ENCODE measurements at regions not wholly inside any gene's neighbourhood (a gene's known extent, or its start where the extent isn't known, plus 50 kb on each side); places are given as distances from the start of the nearest gene placed in this dataset.

DNA sequence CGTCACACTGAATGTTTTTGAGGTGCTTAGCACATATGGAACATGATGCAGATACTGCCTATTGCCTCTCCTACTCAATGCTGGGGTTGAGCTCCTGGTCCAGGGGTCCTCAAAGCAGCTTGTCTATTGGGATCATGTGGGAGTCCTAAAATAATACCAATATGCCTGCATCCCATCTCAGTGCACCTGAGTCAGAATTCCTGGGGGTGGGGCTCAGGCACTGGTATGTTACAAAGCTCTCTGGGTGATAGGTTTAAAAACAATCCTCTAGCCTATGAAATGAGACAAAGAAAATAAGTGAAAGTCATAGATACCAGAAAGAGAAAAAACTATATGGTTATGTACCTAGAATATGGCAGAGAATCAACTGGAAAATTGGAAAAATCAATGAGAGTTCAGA lies 156.6 kb upstream of the NLRP1 start:
- H3K9me3 ChIP-seq: no peaks in the 10 kb centered on the region
- no peaks in the 10 kb centered on the region for H3K27me3 ChIP-seq (ENCODE audit: low read depth)
- DNase-seq (ENCODE audit: low spot score in 2 of 2): no peak
- no peaks in the 10 kb centered on the region for H3K36me3 ChIP-seq (replicated peaks)
- in situ Hi-C loops (cut with MboI; ENCODE audit: low sequenced_read_pairs): no loop called here
- no peaks in the 10 kb centered on the region for H3K4me1 ChIP-seq
- no peak overlapping the region for H3K4me3 ChIP-seq

DNA sequence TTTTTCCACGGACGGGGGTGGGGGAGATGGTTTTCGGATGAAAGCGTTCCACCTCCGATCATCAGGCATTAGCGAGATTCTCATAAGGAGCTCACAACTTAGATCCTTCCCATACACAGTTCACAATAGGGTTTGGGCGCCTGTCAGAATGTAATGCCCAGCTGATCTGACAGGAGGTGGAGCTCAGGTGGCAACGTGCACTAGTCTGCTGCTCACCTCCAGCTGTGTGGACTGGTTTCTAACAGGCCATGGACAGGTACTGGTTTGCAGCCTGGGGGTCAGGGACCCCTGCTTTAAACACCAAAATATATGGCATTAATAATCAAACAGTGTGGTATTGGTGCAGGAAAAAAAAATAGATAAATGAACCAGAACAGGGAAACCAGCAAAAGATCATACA lies 157.5 kb upstream of the NLRP1 start:
- no peaks in the 10 kb centered on the region for H3K27me3 ChIP-seq (ENCODE audit: low read depth)
- no peak for DNase-seq (ENCODE audit: low spot score in 2 of 2)
- no peaks in the 10 kb centered on the region for H3K9me3 ChIP-seq
- H3K36me3 ChIP-seq (replicated peaks): no peaks in the 10 kb centered on the region
- in situ Hi-C loops (cut with MboI; ENCODE audit: low sequenced_read_pairs): no loop called here
- no peaks in the 10 kb centered on the region for H3K4me1 ChIP-seq
- H3K4me3 ChIP-seq: no peak overlapping the region

DNA sequence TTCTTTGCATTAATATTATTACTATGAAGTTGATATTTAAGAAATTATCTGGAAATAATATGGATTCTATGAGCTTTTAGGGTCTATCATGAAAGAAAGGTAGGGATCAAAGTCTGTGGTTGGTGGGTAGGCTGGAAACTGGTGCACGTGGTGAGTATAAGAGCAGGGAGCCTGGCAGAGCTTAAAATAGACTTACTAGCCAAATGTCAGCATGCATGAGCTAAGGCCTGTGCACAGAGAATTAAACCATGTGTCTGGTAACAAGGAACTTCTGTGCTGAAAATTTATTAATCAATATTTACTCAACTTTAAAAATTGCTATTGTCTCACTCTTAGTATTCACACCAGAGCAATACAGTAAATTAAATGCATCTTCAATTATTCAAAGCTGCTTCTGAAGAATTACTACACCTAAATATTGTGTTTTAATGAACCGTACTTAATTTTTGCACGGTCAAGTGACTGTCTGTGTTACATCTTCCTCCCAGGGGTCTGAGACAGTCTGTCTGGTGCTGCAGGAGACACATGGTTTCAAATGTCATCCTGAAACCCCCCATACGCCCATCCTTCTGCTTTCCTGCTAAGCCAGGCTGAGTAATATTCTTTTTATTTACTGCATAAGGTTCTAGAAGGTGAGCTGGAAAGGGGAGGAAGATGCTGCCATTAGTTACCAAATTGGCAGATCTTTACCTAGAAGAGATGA lies 161.0 kb upstream of the NLRP1 start:
- no peak for DNase-seq (ENCODE audit: low spot score in 2 of 2)
- no peaks in the 10 kb centered on the region for H3K9me3 ChIP-seq
- in situ Hi-C loops (cut with MboI; ENCODE audit: low sequenced_read_pairs): no loop called here
- no peak overlapping the region for H3K4me3 ChIP-seq
- no peaks in the 10 kb centered on the region for H3K4me1 ChIP-seq
- H3K27me3 ChIP-seq (ENCODE audit: low read depth): no peaks in the 10 kb centered on the region
- no peaks in the 10 kb centered on the region for H3K36me3 ChIP-seq (replicated peaks)

DNA sequence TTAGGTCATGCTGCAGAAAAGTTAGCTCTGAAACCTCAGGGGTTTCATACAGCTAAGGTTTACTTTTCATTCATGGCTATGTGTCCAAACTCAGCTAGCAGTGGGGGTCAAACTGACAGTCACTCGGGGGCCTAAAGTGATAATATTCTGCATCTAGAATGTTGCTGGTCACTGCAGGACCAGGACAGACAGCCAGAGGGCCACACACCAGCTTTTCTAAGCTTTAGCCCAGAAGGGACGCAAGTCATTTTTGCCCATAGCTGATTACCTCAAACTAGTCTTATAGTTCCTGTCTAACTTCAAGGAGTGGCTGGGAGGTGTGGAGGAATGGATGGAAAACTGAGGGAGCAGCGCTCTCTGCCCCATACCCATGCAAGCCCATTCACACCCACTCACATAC lies 163.0 kb upstream of the NLRP1 start:
- DNase-seq (ENCODE audit: low spot score in 2 of 2): no peak
- Histone ChIP-seq H3K9me3 (no peaks in the 10 kb centered on the region), H3K4me3 (no peak overlapping the region), H3K4me1 (no peaks in the 10 kb centered on the region), H3K36me3 (replicated peaks) (no peaks in the 10 kb centered on the region), H3K27me3 (ENCODE audit: low read depth) (no peaks in the 10 kb centered on the region)
- in situ Hi-C loops (cut with MboI; ENCODE audit: low sequenced_read_pairs): no loop called here

DNA sequence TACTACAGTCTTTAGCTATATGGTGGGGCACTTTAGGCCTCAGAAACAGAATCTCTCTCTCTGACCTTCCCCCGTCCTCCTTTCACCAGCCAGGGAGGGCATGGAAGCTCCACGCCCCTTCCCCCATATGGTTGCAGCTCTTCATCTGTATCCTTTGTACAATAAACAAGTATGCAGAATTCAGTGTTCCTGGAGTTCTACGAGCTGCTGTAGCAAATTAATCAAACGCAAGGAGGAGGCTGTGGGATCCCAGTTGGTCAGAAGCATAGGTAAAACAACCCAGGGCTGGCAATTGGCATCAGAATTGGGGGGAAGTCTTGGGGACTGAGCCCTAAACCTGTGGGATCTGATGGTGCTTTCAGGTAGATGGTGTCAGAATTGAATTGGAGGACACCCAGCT lies 163.7 kb upstream of the NLRP1 start:
- no peaks in the 10 kb centered on the region for H3K36me3 ChIP-seq (replicated peaks)
- H3K9me3 ChIP-seq: no peaks in the 10 kb centered on the region
- H3K27me3 ChIP-seq (ENCODE audit: low read depth): no peaks in the 10 kb centered on the region
- in situ Hi-C loops (cut with MboI; ENCODE audit: low sequenced_read_pairs): no loop called here
- H3K4me1 ChIP-seq: no peaks in the 10 kb centered on the region
- no peak for DNase-seq (ENCODE audit: low spot score in 2 of 2)
- H3K4me3 ChIP-seq: no peak overlapping the region

DNA sequence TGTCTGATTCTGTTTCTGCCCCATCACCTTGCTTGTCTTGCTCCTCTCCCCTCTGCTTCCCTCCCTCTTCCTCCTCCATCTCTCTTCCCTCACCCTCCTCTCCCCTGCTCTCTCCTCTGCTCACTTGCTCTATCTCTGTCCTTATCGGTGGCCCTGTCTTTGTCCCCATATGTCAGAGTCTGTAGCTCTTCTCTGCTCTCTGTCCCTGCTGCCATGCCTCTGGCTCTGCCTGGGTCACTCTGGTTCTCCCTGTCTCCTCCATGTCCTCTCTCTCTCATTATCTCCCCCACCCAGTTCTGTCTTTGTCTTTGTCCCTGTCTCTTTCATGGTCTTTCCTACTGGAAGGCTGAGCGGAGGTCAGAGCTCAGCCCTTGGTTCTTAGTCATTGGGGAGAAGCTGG lies 169.1 kb upstream of the NLRP1 start:
- H3K36me3 ChIP-seq (replicated peaks): no peaks in the 10 kb centered on the region
- no peak overlapping the region for H3K4me3 ChIP-seq
- DNase-seq (ENCODE audit: low spot score in 2 of 2): no peak
- H3K27me3 ChIP-seq (ENCODE audit: low read depth): no peaks in the 10 kb centered on the region
- H3K9me3 ChIP-seq: no peaks in the 10 kb centered on the region
- no peaks in the 10 kb centered on the region for H3K4me1 ChIP-seq
- in situ Hi-C loops (cut with MboI; ENCODE audit: low sequenced_read_pairs): no loop called here

DNA sequence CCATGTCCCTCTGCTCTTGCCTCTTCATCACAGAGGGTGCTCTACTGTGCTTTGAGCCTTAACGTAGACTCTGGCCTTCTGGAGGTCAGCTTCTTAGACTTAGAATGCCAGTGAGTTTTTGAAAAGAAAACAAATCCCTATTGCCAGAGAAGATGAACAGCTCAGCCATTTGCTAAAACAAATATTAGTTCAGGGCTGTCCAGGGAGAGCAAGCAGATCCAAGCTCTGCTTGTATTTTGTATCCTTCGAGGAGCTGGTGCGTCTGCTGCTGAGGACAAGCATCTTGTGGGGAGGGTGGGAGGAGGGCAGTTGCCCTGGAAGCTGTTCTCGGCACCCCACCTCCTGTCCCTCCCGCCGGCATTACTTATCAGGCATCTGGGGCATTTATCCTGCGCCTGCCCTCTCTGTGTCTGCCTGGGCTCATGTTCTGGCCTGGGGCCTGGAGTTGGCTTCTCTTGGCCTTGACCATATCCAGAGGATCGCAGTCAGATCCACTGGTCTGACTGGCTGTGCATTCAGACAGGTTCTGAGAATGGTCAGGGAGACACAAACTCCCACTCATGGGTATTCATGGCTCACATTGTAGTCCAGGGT lies 173.1 kb upstream of the NLRP1 start:
- no peak overlapping the region for H3K4me3 ChIP-seq
- DNase-seq (ENCODE audit: low spot score in 2 of 2): no peak
- H3K9me3 ChIP-seq: no peaks in the 10 kb centered on the region
- H3K27me3 ChIP-seq (ENCODE audit: low read depth): no peaks in the 10 kb centered on the region
- no peaks in the 10 kb centered on the region for H3K36me3 ChIP-seq (replicated peaks)
- no peaks in the 10 kb centered on the region for H3K4me1 ChIP-seq
- in situ Hi-C loops (cut with MboI; ENCODE audit: low sequenced_read_pairs): no loop called here

DNA sequence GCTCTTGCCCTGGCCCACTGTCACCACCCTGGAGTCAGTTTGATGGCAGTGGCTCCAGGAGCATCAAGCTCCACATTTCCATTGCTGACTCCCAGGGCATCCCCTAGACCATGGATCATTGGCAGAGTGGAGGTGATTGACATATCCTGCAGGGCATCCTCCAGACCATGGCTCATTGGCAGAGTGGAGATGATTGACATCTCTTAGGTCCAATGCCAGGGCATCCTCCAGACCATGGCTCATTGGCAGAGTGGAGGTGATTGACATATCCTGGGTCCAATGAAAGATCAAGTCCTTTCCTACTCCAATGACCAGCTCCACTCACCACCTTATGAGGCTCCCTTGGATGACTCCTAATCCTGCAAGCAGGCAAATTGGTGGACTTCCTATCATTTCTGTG lies 174.3 kb upstream of the NLRP1 start:
- H3K9me3 ChIP-seq: no peaks in the 10 kb centered on the region
- H3K36me3 ChIP-seq (replicated peaks): no peaks in the 10 kb centered on the region
- H3K27me3 ChIP-seq (ENCODE audit: low read depth): no peaks in the 10 kb centered on the region
- no peak overlapping the region for H3K4me3 ChIP-seq
- H3K4me1 ChIP-seq: no peaks in the 10 kb centered on the region
- peak in 1 of 2 experiments; percentile 26 for DNase-seq (ENCODE audit: low spot score in 2 of 2)
- in situ Hi-C loops (cut with MboI; ENCODE audit: low sequenced_read_pairs): no loop called here

DNA sequence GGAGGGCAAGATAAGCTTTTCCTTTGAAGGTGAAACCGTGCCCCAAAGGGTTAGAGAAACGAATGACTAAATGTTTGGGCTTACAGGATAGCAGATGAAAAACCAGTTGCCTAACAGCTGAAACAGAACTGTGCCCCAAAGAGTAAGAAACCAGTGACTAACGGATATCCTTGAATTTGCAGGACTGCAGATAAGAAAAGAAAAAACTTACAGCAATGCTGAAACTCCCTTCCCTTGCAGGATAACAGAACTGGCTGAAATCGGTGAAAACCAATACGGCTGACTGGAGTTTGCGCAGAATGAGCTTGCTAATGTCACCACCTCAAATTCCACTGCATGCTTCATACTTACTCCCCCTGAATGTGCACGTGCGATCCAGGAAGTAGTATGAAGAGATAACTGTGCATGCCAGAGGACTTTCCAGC lies 175.2 kb upstream of the NLRP1 start:
- H3K4me1 ChIP-seq: no peaks in the 10 kb centered on the region

DNA sequence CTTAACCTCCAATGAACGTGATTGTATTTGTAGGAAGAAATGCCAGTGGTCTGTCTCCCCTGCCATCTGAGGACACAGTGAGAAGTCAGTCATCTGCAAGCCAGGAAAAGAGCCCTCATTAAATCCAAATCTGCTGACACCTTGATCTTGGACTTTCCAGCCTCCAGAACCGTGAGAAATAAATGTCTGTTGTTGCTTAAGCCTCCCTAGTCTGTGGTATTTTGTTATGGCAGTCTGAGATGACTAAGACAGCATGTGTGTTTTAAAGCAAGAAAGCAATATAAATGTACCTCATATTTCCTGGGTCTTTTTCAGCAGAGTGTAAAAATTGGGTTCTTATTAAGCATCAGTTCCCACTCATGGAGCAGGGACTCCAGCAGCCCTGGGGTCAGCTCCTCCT lies 177.9 kb upstream of the NLRP1 start:
- H3K4me3 ChIP-seq: no peak overlapping the region
- H3K9me3 ChIP-seq: no peaks in the 10 kb centered on the region
- in situ Hi-C loops (cut with MboI; ENCODE audit: low sequenced_read_pairs): loop anchor here (10.0 kb wide), 1 partner anchor 57 kb away; no protein-coding TSS in a partner anchor
- H3K27me3 ChIP-seq (ENCODE audit: low read depth): no peaks in the 10 kb centered on the region
- DNase-seq (ENCODE audit: low spot score in 2 of 2): no peak
- no peaks in the 10 kb centered on the region for H3K36me3 ChIP-seq (replicated peaks)
- no peaks in the 10 kb centered on the region for H3K4me1 ChIP-seq

More for the DNA sequence above, 175.2 kb upstream of the NLRP1 start:
- Histone ChIP-seq H3K9me3 (no peaks in the 10 kb centered on the region), H3K36me3 (replicated peaks) (no peaks in the 10 kb centered on the region), H3K27me3 (ENCODE audit: low read depth) (no peaks in the 10 kb centered on the region), H3K4me3 (no peak overlapping the region)
- in situ Hi-C loops (cut with MboI; ENCODE audit: low sequenced_read_pairs): no loop called here
- DNase-seq (ENCODE audit: low spot score in 2 of 2): no peak

DNA sequence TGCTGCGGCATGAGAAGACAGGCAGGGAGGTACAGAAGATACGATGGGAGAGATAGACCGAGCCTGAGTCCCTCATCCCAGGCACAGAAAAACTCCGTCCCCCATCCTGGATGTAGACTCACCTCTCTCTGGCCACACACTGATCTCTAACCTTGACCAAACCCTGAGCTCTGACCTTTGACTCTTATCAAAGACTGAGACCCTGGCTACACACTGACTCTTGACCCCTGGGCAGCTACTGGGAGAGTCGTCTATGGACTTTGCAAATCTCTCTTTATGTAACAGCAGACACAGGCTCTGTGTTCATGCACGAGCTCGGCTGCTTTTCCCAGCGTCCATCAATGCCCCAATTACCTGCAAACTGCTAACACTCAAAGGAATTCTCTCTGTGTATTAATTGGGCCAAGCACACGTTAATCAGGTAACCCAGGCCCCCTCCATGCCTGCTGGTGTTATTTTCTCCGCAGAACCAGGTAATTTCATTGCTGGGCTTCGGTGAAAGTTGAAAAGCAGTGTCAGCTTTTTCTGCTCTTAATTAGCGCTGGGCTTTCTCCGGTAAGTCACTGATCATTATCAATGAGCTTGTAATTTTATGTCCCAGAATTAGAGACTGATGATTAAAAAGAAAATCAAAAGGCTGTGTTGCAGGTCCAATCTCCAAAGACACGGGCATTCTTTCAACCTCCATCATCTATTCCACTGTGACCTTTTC lies 179.4 kb upstream of the NLRP1 start:
- in situ Hi-C loops (cut with MboI; ENCODE audit: low sequenced_read_pairs): loop anchor here (10.0 kb wide), 1 partner anchor 59 kb away; no protein-coding TSS in a partner anchor

DNA sequence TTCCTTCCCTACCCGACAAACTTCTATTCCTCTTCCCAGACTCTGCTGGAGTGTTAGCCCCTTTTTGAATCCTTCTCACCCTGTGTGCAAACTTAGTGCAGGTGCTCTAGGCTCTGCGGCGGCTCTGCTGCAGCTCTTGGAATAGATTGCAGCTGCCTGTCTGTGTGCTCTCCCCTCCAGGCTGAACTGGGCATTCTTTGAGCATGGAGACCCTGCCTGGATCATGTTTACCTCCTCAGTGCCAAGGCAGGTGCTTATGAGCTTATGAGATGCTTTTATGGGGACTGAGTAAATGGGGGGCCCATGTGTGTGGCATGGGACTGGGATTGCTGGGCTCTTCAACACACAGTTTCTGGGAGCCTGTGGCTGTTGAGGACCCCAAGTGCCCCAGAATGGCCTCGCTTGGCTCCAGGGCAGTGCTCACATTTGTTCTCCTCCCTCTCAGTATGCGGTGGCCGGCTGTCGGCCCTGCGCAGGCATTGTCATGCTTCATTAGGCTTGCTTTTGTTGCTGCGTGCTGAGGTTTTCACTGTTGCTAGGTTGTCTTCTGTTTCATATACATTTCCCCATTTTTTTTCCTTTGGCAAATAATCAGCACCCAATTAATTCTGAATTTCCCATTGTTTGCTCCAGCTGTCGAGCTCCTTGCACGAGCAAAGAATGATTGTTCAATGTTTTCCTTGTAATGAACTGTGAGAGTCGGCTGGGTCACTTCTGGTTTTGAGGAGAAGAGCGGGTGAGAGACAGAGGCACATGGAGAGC lies 185.5 kb upstream of the NLRP1 start:
- Histone ChIP-seq H3K27me3 (ENCODE audit: low read depth) (no peaks in the 10 kb centered on the region), H3K9me3 (no peaks in the 10 kb centered on the region), H3K4me3 (no peak overlapping the region), H3K36me3 (replicated peaks) (no peaks in the 10 kb centered on the region), H3K4me1 (no peaks in the 10 kb centered on the region)
- in situ Hi-C loops (cut with MboI; ENCODE audit: low sequenced_read_pairs): loop anchor here (10.0 kb wide), 1 partner anchor 65 kb away; no protein-coding TSS in a partner anchor
- no peak for DNase-seq (ENCODE audit: low spot score in 2 of 2)

More for the DNA sequence above, 179.4 kb upstream of the NLRP1 start:
- Histone ChIP-seq H3K36me3 (replicated peaks) (no peaks in the 10 kb centered on the region), H3K4me1 (no peaks in the 10 kb centered on the region), H3K4me3 (no peak overlapping the region), H3K9me3 (no peaks in the 10 kb centered on the region), H3K27me3 (ENCODE audit: low read depth) (no peaks in the 10 kb centered on the region)
- no peak for DNase-seq (ENCODE audit: low spot score in 2 of 2)

DNA sequence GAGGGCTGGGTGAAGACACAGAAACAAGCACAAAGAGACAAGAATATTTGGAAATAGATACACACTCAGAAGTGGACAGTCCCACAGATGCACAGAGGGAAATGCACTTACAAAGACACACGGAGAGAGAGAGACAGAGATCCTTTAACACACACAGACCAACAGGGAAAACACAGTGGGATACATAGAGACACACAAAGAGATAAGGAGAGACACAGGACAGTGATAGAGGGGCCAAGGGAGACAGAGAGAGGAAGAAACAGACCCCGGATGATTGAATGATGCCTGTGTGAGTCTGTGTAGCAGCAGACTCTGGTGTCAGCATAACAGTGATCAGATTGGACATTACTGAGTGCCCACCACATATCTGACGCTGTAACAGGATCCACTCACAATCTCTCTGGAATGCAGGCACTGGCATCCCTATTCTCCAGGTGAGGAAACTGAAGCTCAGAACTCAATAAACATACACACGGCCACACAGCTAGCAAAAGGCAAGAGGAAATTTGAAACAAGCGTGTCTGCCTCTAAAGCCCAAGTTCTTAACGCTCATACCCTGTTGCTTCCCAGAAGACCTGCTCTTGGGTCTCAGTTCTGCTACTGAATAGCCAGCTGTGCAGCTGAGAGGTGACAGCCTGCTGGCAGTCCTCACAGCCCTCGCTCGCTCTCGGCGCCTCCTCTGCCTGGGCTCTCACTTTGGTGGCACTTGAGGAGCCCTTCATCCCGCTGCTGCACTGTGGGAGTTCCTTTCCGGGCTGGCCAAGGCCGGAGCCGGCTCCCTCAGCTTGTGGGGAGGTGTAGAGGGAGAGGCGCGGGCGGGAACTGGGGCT lies 186.3 kb upstream of the NLRP1 start:
- Histone ChIP-seq H3K27me3 (ENCODE audit: low read depth) (no peaks in the 10 kb centered on the region), H3K9me3 (no peaks in the 10 kb centered on the region), H3K4me3 (no peak overlapping the region), H3K4me1 (no peaks in the 10 kb centered on the region), H3K36me3 (replicated peaks) (no peaks in the 10 kb centered on the region)
- no peak for DNase-seq (ENCODE audit: low spot score in 2 of 2)
- in situ Hi-C loops (cut with MboI; ENCODE audit: low sequenced_read_pairs): no loop called here

All from HAP-1 (cell line).